Panc1 (cell line): ENCODE measurements at regions not wholly inside any gene's neighbourhood (a gene's known extent, or its start where the extent isn't known, plus 50 kb on each side); places are given as distances from the start of the nearest gene placed in this dataset.

Experiments
- ATAC-seq: fragments of 200-7000 bp; cut with Tn5 transposase; 2 replicates; pipeline ENCODE4 v1.9.1; 2020; ENCODE audit warnings: mild to moderate bottlenecking, moderate library complexity
- BruUV-seq: library from RNA; stranded (reverse); fragments of 400-500 nt; replicated peaks from 2 replicates; lab custom pipeline; 2021; lab: Mats Ljungman, UMichigan
- CTCF ChIA-PET: fragments of 300-600 bp; sonication (Branson Sonifier 250); formaldehyde crosslinking; loops from one replicate; lab custom pipeline; 2022; ENCODE audit warnings: antibody characterized with exemption; lab: Charles Lee
- POLR2A ChIA-PET: fragments of 300-600 bp; sonication (Branson Sonifier 250); formaldehyde crosslinking; loops from one replicate; lab custom pipeline; 2022; ENCODE audit warnings: antibody characterized with exemption; lab: Charles Lee
- DNase-seq: peaks from one replicate; pipeline ENCODE4 v3.0.0-alpha.2; 2010; ENCODE audit warnings: low read depth, low spot score
- H3K27ac ChIP-seq: 2 replicates; pipeline ENCODE4 v1.5.1; 2011; ENCODE audit warnings: mild to moderate bottlenecking, low read length, inconsistent platforms
- H3K27me3 ChIP-seq: fragments of 200-500 bp; sonication (Bioruptor generic); 2 replicates; pipeline ENCODE4 v1.6.0; 2014; ENCODE audit warnings: low read length, inconsistent platforms; ENCODE audit not compliant: control insufficient read depth, insufficient read depth
- H3K36me3 ChIP-seq: fragments of 200-500 bp; sonication (Bioruptor generic); 2 replicates; pipeline ENCODE4 v1.5.1; 2014; ENCODE audit warnings: inconsistent platforms, mild to moderate bottlenecking, low read length, moderate library complexity; ENCODE audit not compliant: control insufficient read depth, insufficient read depth
- H3K4me1 ChIP-seq: 2 replicates; pipeline ENCODE4 v1.5.1; 2011; ENCODE audit warnings: inconsistent platforms, mild to moderate bottlenecking, low read length, moderate library complexity; ENCODE audit not compliant: control insufficient read depth, insufficient read depth
- H3K4me3 ChIP-seq, 2 experiments: 2 replicates each; pipeline ENCODE4 v1.5.1; 2011 to 2012; ENCODE audit warnings: low read depth in 2 of 2, low read length in 2 of 2, mild to moderate bottlenecking in 2 of 2, inconsistent platforms in 1 of 2, moderate library complexity in 1 of 2
- H3K9me3 ChIP-seq: fragments of 200-500 bp; sonication (Bioruptor generic); 2 replicates; pipeline ENCODE4 v1.5.1; 2014; ENCODE audit warnings: low read depth, mild to moderate bottlenecking, inconsistent platforms, low read length, moderate library complexity; ENCODE audit not compliant: control insufficient read depth, insufficient read depth
- POLR2AphosphoS5 ChIP-seq: IDR thresholded peaks from 2 replicates; pipeline ENCODE4 v1.6.1; 2012; ENCODE audit warnings: mild to moderate bottlenecking, low read depth, low read length, moderate library complexity
- SIN3A ChIP-seq: IDR thresholded peaks from 2 replicates; pipeline ENCODE4 v1.6.1; 2012; ENCODE audit warnings: low read depth, mild to moderate bottlenecking, low read length, moderate library complexity, borderline replicate concordance; ENCODE audit not compliant: insufficient read depth
- TCF7L2 ChIP-seq: IDR thresholded peaks from 2 replicates; pipeline ENCODE4 v1.6.1; 2011; ENCODE audit warnings: mild to moderate bottlenecking, low read depth, low read length, inconsistent platforms
- in situ Hi-C: cut with HindIII; loops from 2 replicates; pipeline ENCODE4 v1.10.0; 2016; ENCODE audit warnings: low sequenced_read_pairs, low pct_unique_long_range_greater_than_20kb
- intact Hi-C: fragments of 100-400 bp; cut with micrococcal nuclease; formaldehyde crosslinking; loops from one replicate; pipeline ENCODE4 v1.10.0; 2022; ENCODE audit not compliant: unreplicated experiment
- TF ChIP-seq, protein P1 (sequence below), 2 experiments: IDR thresholded peaks; 2 replicates each; pipeline ENCODE4 v1.6.1; 2011 to 2012; ENCODE audit warnings: low read depth in 2 of 2, control low read depth in 1 of 2, low read length in 1 of 2, mild to moderate bottlenecking in 1 of 2, moderate library complexity in 1 of 2; ENCODE audit not compliant: insufficient read depth in 1 of 2
- TF ChIP-seq, protein P2 (sequence below): fragments of 450-650 bp; IDR thresholded peaks from 2 replicates; pipeline ENCODE4 v1.5.1; 2017; ENCODE audit warnings: mild to moderate bottlenecking

DNA sequence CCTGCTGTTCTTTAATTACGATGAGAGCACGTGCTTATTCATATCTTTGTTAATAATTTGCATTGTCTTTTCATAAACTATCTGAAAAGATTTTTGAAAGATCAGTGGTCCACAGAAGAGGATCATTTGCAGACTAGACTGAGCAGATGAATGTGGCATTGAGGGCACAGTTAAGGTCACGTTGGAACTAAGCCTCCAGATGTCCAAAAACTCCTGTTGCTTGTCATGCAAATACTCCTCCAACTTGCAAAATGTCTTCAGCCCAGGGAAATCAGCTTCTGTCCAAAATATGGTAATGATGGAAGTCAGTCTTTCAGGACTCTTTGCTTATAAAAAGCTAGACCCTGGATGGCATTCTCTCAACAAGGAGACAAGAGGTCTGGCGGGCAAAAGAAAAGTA is 201.6 kb upstream of the TMEM260 start:
- Histone ChIP-seq H3K4me3 (no peak overlapping the region), H3K4me1 (no peaks in the 10 kb centered on the region), H3K36me3 (no peaks in the 10 kb centered on the region), H3K27ac (no peak overlapping the region), H3K9me3 (no peaks in the 10 kb centered on the region), H3K27me3 (no peaks in the 10 kb centered on the region)
- in situ Hi-C loops: no loop called here
- TF ChIP-seq, protein P1, sequence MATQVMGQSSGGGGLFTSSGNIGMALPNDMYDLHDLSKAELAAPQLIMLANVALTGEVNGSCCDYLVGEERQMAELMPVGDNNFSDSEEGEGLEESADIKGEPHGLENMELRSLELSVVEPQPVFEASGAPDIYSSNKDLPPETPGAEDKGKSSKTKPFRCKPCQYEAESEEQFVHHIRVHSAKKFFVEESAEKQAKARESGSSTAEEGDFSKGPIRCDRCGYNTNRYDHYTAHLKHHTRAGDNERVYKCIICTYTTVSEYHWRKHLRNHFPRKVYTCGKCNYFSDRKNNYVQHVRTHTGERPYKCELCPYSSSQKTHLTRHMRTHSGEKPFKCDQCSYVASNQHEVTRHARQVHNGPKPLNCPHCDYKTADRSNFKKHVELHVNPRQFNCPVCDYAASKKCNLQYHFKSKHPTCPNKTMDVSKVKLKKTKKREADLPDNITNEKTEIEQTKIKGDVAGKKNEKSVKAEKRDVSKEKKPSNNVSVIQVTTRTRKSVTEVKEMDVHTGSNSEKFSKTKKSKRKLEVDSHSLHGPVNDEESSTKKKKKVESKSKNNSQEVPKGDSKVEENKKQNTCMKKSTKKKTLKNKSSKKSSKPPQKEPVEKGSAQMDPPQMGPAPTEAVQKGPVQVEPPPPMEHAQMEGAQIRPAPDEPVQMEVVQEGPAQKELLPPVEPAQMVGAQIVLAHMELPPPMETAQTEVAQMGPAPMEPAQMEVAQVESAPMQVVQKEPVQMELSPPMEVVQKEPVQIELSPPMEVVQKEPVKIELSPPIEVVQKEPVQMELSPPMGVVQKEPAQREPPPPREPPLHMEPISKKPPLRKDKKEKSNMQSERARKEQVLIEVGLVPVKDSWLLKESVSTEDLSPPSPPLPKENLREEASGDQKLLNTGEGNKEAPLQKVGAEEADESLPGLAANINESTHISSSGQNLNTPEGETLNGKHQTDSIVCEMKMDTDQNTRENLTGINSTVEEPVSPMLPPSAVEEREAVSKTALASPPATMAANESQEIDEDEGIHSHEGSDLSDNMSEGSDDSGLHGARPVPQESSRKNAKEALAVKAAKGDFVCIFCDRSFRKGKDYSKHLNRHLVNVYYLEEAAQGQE (IDR thresholded peaks at IDR 0.05; ENCODE audit: insufficient read depth in 1 of 2, low read depth in 2 of 2, low read length in 1 of 2): no peak
- TF ChIP-seq SIN3A (no peak), TCF7L2 (no peak), POLR2AphosphoS5 (no peak)
- TF ChIP-seq, protein P2, sequence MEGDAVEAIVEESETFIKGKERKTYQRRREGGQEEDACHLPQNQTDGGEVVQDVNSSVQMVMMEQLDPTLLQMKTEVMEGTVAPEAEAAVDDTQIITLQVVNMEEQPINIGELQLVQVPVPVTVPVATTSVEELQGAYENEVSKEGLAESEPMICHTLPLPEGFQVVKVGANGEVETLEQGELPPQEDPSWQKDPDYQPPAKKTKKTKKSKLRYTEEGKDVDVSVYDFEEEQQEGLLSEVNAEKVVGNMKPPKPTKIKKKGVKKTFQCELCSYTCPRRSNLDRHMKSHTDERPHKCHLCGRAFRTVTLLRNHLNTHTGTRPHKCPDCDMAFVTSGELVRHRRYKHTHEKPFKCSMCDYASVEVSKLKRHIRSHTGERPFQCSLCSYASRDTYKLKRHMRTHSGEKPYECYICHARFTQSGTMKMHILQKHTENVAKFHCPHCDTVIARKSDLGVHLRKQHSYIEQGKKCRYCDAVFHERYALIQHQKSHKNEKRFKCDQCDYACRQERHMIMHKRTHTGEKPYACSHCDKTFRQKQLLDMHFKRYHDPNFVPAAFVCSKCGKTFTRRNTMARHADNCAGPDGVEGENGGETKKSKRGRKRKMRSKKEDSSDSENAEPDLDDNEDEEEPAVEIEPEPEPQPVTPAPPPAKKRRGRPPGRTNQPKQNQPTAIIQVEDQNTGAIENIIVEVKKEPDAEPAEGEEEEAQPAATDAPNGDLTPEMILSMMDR: no peak
- no TSS peak for BruUV-seq
- POLR2A ChIA-PET: no interaction called here
- CTCF ChIA-PET: no interaction called here
- no peak for DNase-seq
- no peak for ATAC-seq
- intact Hi-C loops: loop anchor here (2.0 kb wide), 1 partner anchor 57 kb away; no protein-coding TSS in a partner anchor

DNA sequence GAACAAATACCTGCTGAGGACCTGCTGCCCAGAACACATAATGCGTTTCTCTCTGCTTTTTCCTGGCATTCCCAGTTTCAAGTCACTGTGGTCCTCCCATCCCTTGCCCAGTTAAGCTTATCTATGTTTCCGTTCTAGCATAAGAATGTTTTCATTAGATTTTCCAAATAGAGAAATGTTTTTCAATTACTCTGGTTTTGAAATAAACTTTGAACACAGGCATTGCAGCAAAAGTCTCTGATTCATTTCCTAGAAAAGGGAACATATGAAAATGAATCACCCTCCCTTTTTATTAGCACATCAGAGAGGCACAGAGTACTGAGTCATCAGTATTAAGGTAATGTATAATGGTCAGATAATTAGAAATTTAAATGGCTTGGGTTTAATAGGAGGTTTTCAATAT is 201.1 kb upstream of the TMEM260 start:
- Histone ChIP-seq H3K27me3 (no peaks in the 10 kb centered on the region), H3K27ac (no peak overlapping the region), H3K4me3 (no peak overlapping the region), H3K4me1 (no peaks in the 10 kb centered on the region), H3K36me3 (no peaks in the 10 kb centered on the region), H3K9me3 (no peaks in the 10 kb centered on the region)
- ChIA-PET POLR2A (no interaction called here), CTCF (no interaction called here)
- no peak for DNase-seq
- no peak for TF ChIP-seq POLR2AphosphoS5
- TF ChIP-seq, protein P1 (IDR thresholded peaks at IDR 0.05; ENCODE audit: insufficient read depth in 1 of 2, low read depth in 2 of 2, low read length in 1 of 2): no peak
- no peak for TF ChIP-seq SIN3A
- no peak for TF ChIP-seq TCF7L2
- TF ChIP-seq, protein P2: no peak
- no TSS peak for BruUV-seq
- in situ Hi-C loops: no loop called here
- intact Hi-C loops: loop anchor here (2.0 kb wide), 1 partner anchor 58 kb away; no protein-coding TSS in a partner anchor
- ATAC-seq: no peak
